ENCODE measurements at regions not wholly inside any gene's neighbourhood (a gene's known extent, or its start where the extent isn't known, plus 50 kb on each side); places are given as distances from the start of the nearest gene placed in this dataset.

GRCh38 chr18:78621141-78621755, 358.4 kb upstream of the SALL3 start:
- Histone ChIP-seq H3K4me3 (no peak overlapping the region), H3K27me3 (no peaks in the 10 kb centered on the region), H3K9me3 (no peaks in the 10 kb centered on the region), H3K36me3 (no peaks in the 10 kb centered on the region), H3K4me1 (no peaks in the 10 kb centered on the region), H3K27ac (no peak overlapping the region)
- no peak for TF ChIP-seq POLR2AphosphoS5 (IDR thresholded peaks at IDR 0.05; ENCODE audit: insufficient read depth in 1 of 2, low read depth in 1 of 2)
- no peak for TF ChIP-seq CTCF (IDR thresholded peaks at IDR 0.05)
- no peak for TF ChIP-seq POLR2A (IDR thresholded peaks at IDR 0.05)
- intact Hi-C loops (cut with DNase I), result no loop called here
- DNase-seq (ENCODE audit: extremely low spot score in 2 of 2), result no peak

GRCh38 chr18:78622251-78622906, 357.2 kb upstream of the SALL3 start:
- TF ChIP-seq POLR2A (IDR thresholded peaks at IDR 0.05) (no peak), CTCF (IDR thresholded peaks at IDR 0.05) (no peak), POLR2AphosphoS5 (IDR thresholded peaks at IDR 0.05; ENCODE audit: insufficient read depth in 1 of 2, low read depth in 1 of 2) (no peak)
- no peaks in the 10 kb centered on the region for H3K27me3 ChIP-seq
- H3K4me1 ChIP-seq, result no peaks in the 10 kb centered on the region
- no peak overlapping the region for H3K27ac ChIP-seq
- H3K36me3 ChIP-seq, result no peaks in the 10 kb centered on the region
- H3K9me3 ChIP-seq, result no peaks in the 10 kb centered on the region
- intact Hi-C loops (cut with DNase I), result no loop called here
- no peak for DNase-seq (ENCODE audit: extremely low spot score in 2 of 2)
- H3K4me3 ChIP-seq, result no peak overlapping the region

GRCh38 chr18:78622907-78623541, 356.6 kb upstream of the SALL3 start:
- H3K4me1 ChIP-seq, result no peaks in the 10 kb centered on the region
- no peaks in the 10 kb centered on the region for H3K27me3 ChIP-seq
- no peaks in the 10 kb centered on the region for H3K9me3 ChIP-seq
- intact Hi-C loops (cut with DNase I), result no loop called here
- no peak overlapping the region for H3K27ac ChIP-seq
- TF ChIP-seq POLR2A (IDR thresholded peaks at IDR 0.05), result no peak
- no peak for TF ChIP-seq CTCF (IDR thresholded peaks at IDR 0.05)
- TF ChIP-seq POLR2AphosphoS5 (IDR thresholded peaks at IDR 0.05; ENCODE audit: insufficient read depth in 1 of 2, low read depth in 1 of 2), result no peak
- no peaks in the 10 kb centered on the region for H3K36me3 ChIP-seq
- no peak overlapping the region for H3K4me3 ChIP-seq
- DNase-seq (ENCODE audit: extremely low spot score in 2 of 2), result no peak

GRCh38 chr18:78624646-78625279, 354.9 kb upstream of the SALL3 start:
- H3K27me3 ChIP-seq, result no peaks in the 10 kb centered on the region
- no peak overlapping the region for H3K27ac ChIP-seq
- intact Hi-C loops (cut with DNase I), result no loop called here
- no peak for DNase-seq (ENCODE audit: extremely low spot score in 2 of 2)
- TF ChIP-seq CTCF (IDR thresholded peaks at IDR 0.05), result no peak
- no peak for TF ChIP-seq POLR2AphosphoS5 (IDR thresholded peaks at IDR 0.05; ENCODE audit: insufficient read depth in 1 of 2, low read depth in 1 of 2)
- TF ChIP-seq POLR2A (IDR thresholded peaks at IDR 0.05), result no peak
- no peaks in the 10 kb centered on the region for H3K9me3 ChIP-seq
- no peak overlapping the region for H3K4me3 ChIP-seq
- H3K4me1 ChIP-seq, result no peaks in the 10 kb centered on the region
- H3K36me3 ChIP-seq, result no peaks in the 10 kb centered on the region

Data from vagina (tissue), 2 donors.